Stimulated activated CD8-positive, alpha-beta memory T cell treated with anti-CD3 and anti-CD28 coated beads, Interleukin-2, amount 100 ng/mL, for 48 hours (primary cell): ENCODE measurements at regions not wholly inside any gene's neighbourhood (a gene's known extent, or its start where the extent isn't known, plus 50 kb on each side); places are given as distances from the start of the nearest gene placed in this dataset.

Experiments used
- DNase-seq, 2 donors: peaks; one replicate each; pipeline ENCODE4 v3.0.0-alpha.2; 2020; ENCODE audit warnings: low read depth in 2 of 2

DNA sequence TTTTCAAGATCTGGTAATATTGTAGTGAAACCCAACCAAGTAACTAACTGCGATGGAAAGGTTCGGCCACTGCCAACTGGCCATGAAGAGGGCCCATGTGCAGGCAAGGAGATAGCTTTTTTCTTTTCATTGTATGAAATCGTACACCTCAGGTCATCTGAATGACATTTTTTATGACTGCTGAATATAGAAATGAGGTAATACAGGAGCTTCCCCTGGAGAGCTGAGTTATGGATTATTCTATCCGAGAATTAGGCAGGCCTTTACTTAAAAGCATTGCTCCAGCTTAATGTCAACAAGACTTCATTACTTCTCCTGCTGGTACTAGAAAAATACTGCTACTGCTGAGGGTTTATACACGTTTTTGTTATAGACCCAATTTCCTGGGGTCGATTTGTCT lies 1215.6 kb downstream of the EFNB2 start:
- DNase-seq: no peak

DNA sequence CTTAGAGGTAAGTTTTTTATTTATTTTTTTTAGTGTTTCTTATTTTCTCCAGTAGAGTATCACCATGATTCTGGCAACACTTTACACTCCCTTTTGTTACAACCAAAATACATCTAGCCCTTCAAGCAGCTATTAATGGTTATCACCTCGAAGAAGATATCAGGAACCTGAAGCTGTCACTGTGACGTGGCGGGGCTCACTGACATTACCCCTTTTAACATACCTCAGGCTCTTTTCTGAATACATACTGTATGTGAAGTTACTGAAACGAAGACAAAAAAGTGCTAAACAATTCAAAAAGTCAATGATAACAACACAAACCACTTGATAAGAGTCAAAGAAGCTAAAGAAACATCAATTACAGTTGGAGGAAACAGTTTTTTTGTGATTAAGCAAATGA lies 1218.7 kb downstream of the EFNB2 start:
- no peak for DNase-seq

DNA sequence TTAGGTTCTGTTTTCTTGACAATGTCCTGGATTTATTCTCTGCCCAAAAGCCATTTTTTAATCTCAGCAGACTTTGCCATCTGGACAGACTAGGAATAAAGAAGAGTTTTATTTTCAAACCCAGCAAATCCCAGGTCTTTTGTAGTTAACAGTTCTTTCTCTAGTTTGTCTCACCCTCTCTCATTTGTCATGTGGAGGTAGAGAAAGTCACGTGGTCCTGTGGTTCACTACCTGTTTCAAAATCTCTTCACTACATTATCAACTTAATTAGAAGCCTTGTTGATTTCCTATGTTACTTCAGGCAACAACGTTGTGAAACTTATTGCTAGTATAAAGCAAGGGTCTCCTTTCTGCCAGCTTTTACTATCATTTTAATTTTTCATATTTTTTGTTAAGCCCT lies 1222.6 kb downstream of the EFNB2 start:
- no peak for DNase-seq

DNA sequence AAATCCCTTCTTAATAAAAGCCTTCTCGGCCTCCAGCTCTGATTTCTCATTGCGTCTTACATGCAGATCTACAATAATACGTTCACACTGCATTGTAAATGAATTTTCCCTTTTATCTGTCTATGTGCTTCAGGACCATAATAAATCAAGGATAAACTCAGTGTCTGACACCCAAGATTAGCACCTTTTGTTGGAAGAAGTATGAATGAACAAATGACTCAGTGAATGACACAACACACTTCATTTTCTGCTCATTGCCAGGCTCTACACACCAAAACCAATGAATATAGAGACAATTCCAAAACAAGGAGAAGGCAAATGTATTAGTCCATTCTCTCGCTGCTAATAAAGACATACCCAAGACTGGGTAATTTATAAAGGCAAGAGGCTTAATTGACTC lies 1224.4 kb downstream of the EFNB2 start:
- DNase-seq: no peak

DNA sequence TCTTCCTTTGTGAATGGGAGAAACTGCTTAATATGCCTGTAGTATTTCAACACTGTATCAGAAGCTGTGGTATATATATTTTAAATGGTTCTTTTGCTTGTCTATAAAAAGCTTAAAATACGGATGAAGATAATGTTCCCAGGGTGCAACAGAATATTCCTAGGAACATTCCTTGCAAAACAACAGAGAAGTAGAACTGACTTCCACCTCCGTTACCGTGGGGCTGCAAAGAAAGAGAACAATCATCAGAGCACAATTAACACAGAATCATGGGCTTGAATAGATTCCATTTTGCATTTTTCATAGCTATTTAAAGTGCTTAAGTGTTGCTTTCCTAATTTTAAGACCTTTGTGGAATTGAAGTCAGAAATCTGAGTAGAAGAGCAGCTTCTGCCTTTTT lies 1227.7 kb downstream of the EFNB2 start:
- no peak for DNase-seq

DNA sequence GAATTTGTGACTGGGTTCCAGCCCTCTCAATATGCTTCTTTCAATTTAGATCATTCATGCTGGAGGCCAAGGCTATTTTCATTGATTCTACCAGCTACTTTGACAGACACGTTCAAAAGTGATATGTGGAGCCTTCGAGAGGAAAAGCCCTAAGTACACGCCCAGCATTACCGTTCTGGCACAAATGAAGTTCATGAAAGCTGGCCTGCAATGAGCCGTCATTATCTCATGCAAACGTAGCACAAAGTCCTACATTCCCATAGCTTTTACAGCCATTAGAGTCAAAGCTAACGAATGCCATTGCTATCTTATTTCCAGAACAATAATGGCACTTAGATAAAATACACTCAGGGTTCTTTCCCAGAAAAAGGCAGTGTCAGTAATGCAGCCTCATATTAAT lies 1237.6 kb downstream of the EFNB2 start:
- DNase-seq: no peak

DNA sequence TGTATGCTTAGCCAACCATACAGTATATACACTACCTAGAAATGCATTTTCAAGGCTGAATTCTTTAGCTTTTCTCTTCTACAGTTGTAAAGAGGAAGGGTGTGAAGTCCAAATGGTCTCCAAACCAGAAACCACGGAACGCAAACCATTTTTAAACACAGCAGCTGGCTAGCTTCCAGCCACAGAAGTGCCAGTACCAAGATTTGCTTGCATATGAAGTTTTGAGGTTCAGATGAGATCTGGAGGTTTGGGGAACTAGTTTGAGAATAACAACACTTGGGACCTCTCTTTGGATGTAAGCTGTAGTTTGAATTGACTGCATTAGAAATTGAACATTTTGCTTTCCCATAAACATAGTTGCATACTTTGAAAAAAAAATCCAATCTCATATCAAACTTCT lies 1243.5 kb downstream of the EFNB2 start:
- no peak for DNase-seq

DNA sequence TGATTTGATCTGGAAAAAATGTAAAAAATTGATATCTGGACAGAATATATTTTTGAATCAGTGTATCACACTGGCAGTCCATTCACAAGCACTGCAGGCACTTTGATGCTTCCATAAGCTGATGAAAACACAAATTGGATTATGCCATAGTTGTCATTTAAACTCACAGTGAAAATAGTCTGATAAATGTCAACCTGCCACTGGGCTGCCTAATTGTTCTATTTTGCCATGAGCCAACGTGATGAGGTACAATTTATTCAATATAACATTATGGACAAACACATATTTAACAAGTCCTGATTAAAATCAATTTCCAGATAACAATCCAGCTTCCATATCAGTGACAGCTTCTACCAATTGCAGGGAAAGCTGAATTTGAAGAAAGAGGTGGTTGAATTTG lies 1244.9 kb downstream of the EFNB2 start:
- no peak for DNase-seq

DNA sequence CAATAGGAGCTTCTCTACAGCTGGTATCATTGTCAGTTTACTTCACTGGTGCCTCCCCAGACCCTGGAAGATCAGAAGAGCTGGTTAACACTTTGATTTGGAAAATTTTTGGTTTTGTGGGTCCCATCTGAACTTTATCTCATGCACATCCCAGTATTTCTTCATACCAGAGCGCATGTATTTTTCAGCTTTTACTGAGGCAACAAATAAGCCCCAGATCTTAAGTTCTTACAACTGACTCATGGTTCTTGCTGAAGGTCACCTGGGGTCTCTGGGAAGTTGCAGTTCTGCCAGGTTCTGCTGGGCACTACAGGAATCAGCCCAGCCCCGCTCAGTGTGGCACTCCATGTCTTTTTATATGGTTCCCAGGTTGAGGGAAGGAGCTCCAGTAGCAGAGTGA lies 1249.9 kb downstream of the EFNB2 start:
- no peak for DNase-seq

DNA sequence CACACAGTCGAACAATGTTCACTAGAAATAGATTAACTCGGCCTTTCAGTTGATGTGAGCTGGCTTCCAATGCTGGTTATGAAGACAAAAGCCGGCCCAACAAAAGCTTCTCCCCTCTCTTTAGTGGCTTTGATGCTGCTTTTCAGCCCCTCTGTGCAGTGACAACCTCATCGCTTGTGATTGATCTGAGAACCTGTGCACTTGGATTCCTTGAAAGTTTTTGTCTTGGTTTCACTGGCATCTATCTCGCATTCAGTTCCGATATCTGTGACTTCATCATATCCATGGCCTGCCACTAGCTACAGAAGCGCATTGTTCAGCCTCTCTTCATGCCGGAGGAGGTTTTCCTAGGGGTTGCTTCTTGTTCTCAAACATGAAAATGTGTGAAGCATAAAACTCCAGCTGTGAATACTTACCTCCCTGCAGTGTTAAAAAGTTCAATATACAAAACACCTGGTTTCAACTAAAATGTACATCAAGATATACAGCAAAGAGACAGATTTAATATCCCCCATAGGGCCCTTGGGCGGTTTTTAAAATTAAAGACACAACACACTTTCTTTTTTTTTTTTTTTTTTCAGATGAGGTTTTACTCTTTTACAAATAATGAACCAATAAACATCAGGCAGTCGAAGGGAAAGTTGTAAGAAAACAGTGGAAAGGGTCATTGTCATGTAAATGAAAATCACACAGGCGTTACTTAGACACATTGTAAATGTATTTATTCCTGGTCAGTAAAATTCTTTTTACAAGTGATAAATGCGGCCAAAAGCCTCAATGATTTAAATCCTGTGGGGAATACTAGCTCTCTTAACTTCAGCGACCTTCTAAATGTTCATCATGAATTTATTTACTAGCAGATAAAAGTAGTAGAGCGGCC lies 1252.8 kb downstream of the EFNB2 start:
- no peak for DNase-seq

DNA sequence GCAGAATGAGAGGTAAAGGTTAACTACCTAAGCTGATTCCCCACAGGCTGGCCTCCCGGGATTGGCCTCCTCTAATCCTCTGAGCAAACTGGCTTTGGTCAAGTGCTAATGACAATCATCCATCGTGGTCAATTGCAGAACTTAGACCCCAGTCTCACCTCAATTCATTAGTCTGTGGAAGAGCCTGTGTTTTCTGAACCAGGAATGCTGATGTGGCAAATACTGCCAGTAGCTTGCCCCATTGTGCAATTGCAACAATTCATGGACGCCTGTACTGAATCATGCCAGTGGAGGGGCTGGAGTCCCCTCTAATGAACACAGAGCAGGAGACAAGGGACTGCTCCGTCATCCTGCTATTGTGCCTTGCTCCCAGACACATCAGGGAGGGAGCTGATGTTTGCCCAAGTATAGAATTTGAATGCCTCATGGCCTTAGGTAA lies 1256.5 kb downstream of the EFNB2 start:
- DNase-seq: no peak

DNA sequence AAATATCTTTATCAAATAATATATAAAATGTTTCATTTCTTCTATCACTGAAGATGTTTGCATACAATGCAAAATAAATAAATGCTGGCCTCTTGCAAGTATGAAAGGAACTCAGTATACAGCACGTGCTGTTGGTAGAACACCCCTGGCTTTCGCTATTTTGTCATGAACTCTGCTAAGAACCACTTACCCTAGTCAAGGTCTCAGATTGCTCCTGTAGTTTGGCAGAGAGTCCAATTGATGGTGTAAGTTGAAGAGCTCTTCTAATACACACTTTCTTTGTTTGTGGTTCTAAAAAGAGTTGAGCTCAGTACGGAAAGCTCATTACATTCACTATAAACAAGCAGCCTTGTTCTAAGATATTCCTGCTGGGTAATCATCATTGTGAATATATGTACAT lies 1258.9 kb downstream of the EFNB2 start:
- no peak for DNase-seq

DNA sequence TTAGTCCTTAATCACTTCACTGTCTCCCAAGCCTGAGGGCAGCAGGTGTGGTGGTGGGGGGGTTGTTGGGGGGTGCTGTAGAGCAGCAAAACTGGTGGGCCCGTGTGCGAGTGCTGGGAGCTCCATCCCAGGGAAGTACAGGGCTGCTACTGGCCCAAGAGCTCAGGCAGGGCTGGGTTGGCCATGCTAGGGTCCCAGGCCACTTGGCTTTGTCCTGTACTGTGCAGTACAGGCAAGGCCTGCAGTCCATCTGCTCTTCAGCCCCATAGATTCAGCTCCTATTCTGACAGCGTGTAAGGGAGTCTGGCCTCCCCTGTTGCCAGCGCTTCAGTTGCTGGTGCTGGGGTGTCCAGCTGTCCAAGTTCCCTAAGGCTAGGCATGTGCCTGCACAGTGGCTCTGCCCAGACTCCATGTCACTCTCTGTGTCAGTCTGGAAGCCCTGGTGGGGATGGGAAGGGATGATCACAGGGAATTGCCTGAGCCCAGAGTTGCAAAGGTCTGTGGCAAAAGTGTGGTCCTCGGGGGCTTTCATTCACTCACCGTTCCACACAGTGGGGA lies 1261.7 kb downstream of the EFNB2 start:
- DNase-seq: no peak

DNA sequence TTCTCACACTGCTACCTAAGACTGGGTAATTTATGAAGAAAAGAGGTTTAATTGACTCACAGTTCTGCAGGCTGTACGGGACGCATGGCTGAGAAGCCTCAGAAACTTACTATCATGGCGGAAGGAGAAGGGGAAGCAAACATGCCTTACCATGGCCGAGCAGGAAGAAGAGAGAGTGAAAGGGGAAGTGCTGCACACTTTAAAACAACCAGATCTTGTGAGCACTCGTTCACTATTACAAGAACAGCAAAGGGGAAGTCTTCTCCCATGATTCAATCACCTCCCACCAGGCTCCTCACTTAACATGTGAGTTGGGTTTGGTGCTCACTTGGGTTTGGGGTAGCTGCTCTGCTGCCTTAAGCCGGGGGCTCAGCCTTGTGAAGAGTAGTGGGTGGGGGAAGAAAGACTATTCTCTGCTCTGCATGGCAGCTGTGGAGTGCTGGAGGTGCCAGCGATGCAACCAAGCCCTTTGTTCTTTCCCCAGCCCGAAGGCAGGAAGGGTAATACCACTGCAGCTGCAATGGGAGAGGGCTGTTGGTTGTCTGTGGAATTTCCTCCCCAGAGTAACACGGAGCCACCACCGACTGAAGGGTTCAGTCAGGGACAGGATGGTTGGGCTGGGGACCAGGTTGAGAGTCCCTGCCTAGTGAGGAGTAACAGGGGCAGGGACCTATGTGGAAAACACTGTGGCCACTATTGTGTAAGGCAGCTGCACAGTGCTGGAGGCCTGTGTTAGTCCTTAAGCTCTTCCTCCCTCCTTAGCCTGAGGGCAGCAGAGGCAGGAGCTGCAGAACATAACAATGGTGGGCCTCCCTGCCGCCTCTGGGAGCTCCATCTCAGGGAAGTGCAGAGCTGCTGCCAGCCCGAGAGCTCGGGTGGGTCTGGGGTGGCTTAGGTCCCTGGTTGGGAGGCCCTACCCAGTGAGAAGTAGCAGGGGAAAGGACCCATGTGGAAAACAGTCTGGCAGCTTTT lies 1262.5 kb downstream of the EFNB2 start:
- no peak for DNase-seq

DNA sequence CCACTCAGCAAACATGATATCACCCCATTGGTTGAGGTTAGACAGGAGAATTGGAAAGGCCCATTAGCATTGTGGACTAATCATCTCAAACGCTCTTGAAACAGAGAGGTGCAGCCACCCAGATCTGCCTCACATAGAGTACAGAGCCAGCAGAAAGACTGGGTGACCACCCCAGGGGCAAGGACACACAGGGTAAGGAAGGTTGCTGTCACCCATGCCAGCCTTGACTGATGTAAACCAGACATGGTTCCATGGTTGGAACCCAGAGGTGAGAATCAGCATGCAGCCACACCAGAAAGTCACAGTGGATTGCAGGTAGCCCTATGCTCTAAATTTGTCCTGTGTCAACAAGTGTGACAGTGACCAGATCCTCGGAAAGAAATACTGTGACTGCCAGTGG lies 1268.8 kb downstream of the EFNB2 start:
- DNase-seq: no peak

DNA sequence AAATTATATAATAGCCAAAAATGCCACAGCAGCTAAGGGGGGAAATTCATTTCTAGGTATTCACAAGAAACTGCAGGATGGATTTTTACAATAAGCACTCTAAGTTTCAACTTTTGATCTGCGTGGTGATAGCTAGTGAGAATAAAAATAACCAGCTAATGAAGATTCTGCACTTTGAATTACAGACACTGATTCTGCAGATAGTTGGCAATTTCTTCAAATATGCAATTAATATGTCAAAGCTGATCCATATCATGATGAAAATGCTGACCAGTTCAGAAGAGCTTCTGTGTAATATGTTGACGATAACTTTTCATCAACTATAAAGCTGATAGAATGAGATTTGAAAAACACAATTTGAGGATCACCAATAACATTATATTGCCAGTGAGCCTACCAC lies 1272.9 kb downstream of the EFNB2 start:
- DNase-seq: no peak

DNA sequence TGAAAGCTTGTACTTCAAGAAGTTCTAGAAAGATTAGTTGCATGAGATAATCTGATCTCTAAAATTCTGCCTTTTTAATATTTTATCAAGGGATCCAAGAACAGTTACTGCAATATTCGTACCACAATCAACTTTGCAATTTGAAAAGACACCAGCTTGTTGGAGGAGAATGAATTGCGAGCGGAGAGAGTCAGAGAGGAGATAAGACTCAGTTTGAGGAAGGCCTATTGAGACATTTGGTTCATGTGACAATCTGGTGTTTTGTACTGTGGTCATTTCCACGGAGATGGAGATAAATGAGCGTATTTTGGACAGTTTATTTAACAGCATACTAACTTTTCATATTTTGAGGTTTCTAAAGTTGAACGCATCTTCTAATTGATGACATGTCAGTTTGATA lies 1276.0 kb downstream of the EFNB2 start:
- DNase-seq: no peak

DNA sequence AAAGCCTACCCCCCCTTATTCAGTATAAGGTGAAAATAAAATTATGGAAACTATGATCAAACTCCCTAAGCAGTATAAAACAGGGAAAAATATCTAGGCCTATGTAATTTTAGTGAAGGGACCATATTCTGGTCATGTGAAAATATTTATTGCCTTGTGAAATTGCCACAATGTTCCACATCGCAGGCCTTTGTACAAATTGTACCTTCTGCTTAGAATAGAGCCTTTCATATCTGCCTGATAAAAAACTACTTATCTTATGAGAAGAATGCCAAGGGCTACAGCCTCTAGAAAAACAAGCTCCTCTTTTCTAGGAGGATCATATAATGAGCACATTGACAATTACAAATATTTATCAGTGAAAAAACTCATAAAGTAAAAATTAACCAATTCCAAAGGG lies 1280.0 kb downstream of the EFNB2 start:
- no peak for DNase-seq

DNA sequence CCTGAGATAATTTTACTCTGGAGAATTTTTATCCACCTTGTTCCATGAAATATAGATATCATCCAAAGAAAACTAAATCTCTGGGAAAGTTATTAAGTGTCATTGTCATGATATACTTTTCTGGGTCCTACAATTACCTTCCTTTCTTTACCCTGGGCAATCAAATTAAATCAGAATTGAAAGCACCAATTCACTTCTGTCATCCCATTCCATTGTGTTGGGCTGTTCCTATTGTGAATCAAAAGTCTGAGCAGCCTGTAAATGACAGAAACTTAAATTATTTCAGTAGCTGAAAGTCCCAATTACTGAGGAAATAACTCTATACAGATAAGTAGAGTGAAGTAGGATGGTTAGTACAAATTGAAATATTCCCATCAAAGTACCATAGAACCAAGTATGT lies 1284.2 kb downstream of the EFNB2 start:
- no peak for DNase-seq

DNA sequence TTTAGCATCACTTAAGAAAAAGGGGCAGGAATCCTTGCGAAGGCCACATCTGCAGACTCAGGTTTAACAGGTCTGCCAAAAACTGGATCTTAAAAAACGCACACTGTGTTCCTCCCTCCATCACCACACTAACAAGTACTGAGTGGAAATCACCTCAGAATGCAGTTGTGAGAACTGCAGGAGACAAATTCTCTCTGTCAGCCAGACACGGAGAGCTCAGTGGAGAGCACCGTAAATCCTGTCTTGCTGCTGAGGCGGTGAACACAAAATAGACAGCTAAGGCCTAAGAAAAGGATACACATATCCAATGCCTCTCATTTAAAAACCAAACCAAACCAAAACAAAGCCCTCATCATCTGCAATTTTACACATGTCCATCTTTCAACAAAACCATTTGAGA lies 1287.6 kb downstream of the EFNB2 start:
- no peak for DNase-seq

DNA sequence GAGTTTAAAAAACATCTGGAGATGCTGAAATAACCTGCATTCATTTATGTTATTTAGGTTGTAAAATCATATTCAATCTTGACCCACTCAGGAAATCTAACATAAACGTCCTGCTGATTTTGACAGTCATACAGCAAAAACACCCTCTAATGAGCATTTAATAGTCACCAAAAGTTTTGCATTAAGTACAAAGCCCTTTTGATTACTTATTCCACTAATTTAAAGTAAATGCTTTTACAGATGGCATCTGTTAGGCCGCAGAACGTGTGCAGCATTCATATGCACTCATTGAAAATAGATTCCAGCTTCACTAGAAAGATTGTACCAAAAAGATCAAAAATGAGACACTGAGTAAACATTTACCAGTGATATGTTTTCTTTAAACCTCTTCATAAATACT lies 1295.1 kb downstream of the EFNB2 start:
- no peak for DNase-seq

DNA sequence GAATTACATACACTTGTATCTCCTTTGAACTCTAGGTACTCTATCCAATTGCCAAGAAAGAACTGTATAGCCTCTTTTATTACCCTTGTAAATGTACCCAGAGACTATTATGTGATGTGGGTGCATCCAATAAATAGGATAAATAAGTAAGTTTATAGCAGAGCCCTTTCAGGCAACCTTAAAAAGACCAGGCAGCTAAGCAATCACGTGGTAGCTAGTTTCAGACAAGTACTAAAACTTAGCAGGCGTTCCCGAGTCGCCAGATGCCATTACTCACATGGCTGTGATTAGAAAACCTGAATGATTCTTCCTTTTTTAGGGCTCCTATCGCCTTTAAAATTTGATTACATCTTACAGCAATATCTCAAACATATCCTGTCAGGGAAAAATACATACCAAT lies 1303.0 kb downstream of the EFNB2 start:
- no peak for DNase-seq

DNA sequence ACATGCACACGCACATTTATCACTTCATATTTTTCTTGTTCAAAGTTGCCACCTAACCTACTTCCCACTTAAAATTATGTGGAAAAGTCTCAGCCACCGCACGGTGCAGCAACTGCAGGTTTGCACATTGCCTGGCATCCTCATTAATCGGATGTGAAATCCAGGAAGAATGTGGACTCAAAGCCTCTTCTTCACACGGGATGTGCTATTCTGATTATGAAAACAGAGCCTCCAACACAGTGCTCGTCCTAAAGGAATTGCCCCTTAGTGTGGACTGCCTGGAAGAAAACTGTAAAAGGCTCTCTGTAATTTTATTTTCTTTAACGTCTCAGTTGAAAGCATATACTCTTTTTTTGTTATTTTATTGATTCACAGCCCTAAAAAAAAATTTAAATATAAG lies 1303.5 kb downstream of the EFNB2 start:
- DNase-seq: no peak
